Urothelium cell line (cell line): ENCODE measurements at regions not wholly inside any gene's neighbourhood (a gene's known extent, or its start where the extent isn't known, plus 50 kb on each side); places are given as distances from the start of the nearest gene placed in this dataset.
A peak's percentile ranks its signal among the peaks of the same experiment; 100 is the strongest.

Source experiments
- DNase-seq: peaks from one replicate; pipeline ENCODE4 v3.0.0; 2011; ENCODE audit warnings: low spot score, mixed read lengths
- FAIRE-seq: peaks from 2 replicates; lab custom pipeline; 2011; peaks lifted over from hg19 to GRCh38; lab: Jason Lieb, UNC

GRCh38 chr12:20211541-20211940 lies 156.8 kb upstream of the PDE3A start:
- FAIRE-seq, result no peak
- no peak for DNase-seq

- FAIRE-seq, result no peak
Observed at GRCh38 chr12:20211981-20212421, 156.3 kb upstream of the PDE3A start.

GRCh38 chr12:20212658-20213555 lies 155.4 kb upstream of the PDE3A start:
- DNase-seq (peak; percentile 87), FAIRE-seq (peak; percentile 53)

More at GRCh38 chr12:20211981-20212421, 156.3 kb upstream of the PDE3A start:
- DNase-seq, result no peak

DNA sequence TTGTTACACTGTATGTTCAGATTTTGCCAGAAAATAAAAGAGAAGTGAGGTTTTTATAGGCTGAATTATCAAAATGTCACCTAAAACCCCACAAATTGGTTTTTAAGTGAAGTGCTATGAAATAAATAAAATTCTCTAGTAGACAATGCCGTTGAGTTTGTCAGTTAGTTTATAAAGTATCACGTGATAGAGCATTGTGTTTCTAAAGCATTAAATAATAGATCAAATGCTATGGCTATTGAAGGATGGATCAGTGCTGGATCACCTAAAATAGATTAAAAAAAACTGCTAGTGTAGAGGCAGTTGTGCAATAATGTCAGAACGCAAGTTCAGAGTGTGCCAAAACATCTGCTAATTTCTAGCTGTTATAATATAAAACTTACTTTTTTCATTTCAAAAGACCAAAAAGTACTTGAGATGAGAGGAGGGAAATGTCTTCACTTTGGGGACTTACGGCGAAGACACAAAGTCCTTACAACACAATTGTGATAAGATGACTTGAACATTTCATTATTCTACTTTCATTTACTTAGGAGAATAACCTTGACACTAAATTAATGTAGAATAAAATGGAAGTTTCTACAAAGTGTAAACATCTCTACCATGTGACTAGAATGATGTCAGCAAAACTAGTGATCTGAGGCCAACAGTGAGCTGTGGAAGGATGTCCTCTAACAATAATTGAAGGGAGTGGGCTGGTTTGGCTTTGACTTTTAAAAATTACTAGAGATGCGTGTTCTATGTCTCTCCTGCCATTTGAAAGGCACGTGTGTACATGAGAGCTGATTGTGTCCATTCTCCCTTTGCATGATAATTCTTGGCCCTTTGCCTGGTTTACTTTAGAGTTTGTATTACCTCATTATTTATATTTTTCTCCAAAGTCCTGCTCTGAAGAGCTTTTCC lies 154.4 kb upstream of the PDE3A start:
- no peak for FAIRE-seq
- no peak for DNase-seq

- FAIRE-seq (no peak), DNase-seq (peak; percentile 6)
Observed at GRCh38 chr12:20220339-20220738, 148.0 kb upstream of the PDE3A start.

DNA sequence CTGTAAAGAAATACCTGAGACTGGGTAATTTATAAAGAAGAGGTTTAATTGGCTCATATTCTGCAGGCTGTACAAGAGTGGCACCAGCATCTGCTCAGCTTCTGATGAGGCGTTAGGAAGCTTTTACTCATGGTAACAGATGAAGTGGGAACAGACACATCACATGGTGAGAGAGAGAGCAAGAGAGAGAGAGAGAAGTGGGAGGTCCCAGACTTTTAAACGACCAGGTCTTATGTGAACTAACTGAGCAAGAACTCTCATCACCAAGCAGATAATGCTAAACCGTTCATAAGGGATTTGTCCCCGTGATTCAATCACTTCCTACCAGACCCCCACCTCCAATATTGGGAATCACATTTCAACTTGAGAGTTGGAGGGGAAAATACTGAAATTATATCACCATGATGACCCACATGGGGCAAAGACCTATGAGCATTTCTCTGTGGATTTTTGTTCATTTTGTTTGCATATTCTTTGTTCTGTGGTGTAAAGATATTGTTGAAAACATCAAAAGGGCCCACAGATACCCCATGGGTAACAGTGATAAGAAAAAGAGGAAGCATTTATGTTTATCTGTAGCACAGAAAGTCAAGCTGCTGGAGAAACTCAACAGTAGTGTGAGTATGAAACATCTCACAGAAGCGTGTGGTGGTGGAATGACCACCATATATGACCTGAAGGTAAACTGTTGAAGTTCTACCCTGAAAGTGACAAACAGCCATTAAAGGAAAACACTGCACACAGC lies 135.2 kb upstream of the PDE3A start:
- FAIRE-seq, result no peak
- DNase-seq, result no peak

GRCh38 chr12:20234474-20234873 lies 133.9 kb upstream of the PDE3A start:
- FAIRE-seq (no peak), DNase-seq (no peak)

DNA sequence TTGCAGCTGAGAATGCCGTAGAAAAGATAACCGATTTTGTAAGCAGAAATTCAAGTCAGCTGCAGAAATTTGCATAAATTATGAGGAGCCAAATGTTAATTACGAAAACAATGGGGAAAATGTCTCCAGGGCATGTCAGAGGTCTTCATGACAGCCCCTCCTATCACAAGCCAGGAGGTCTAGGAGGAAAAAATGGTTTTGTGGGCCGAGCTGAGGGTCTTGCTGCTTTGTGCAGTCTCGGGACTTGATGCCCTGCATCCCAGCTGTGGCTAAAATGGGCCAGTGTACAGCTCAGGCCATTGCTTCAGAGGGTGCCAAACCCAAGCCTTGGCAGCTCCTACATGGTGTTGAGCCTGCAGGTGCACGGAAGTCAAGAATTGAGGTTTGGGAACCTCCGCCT lies 131.2 kb upstream of the PDE3A start:
- FAIRE-seq (no peak), DNase-seq (no peak)

- no peak for FAIRE-seq
- no peak for DNase-seq
Observed at GRCh38 chr12:20245491-20245890, 122.8 kb upstream of the PDE3A start.

- no peak for DNase-seq
- no peak for FAIRE-seq
Observed at GRCh38 chr12:20248646-20249045, 119.7 kb upstream of the PDE3A start.

GRCh38 chr12:20250761-20251160 lies 117.6 kb upstream of the PDE3A start:
- FAIRE-seq (no peak), DNase-seq (no peak)

- FAIRE-seq (no peak), DNase-seq (no peak)
Observed at GRCh38 chr12:20257311-20257710, 111.0 kb upstream of the PDE3A start.

GRCh38 chr12:20259786-20260185 lies 108.6 kb upstream of the PDE3A start:
- FAIRE-seq (no peak), DNase-seq (no peak)

DNA sequence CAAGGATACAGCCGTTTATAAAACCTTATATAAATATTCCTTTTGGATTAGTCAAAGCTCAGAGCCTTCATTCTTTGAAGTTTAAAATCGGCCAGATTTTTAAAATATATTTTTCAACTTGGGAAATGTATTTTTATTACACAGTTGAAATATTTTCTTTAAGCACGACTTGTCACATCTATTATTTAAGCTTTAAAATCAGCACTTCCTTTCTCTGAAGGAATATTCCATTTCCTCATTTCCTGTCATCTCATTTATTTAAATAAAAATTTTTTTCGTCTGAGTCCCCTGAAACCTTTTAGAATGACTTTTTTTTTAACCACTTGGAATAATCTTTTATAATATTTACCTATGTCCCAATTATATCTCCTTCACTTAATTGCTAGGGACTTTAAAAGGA lies 107.5 kb upstream of the PDE3A start:
- FAIRE-seq (no peak), DNase-seq (no peak)

DNA sequence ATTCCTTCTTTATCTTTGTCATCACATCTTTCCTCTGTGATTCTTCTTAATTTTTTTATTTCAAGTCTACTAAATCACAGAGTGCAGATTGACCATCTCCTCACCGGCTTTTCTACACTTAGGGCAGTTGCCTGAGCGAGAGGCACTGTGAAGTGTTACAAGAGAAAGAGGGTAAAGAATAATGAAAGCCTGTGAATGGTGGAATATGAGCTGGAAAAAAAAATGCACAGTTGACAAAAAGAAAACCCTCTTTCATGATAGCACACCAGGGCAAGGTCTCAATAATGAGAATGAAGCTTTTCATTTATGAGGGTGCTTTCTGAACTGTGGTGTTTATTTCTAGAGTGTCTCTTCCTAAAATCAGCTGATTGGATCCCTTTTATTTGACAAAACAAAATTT lies 106.2 kb upstream of the PDE3A start:
- DNase-seq (no peak), FAIRE-seq (no peak)

DNA sequence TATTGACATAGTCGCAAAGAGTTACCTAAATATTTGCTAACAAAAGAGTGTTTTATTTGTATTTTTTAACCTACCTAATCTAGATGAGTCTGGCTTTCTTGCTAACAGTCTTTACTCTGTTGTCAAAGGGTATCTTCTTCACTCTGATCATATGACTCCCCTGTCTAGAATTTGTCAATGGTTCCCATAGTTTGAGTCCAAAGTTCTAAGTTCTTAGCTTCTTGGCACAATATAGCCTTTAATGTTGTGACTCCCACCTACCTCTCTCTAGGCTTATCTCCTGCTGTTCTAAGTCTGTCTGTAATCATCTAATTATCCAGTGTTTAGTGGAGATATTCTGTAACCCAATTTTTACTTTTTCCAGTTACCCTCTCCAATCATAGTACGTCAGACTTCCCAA lies 104.3 kb upstream of the PDE3A start:
- DNase-seq (no peak), FAIRE-seq (no peak)

DNA sequence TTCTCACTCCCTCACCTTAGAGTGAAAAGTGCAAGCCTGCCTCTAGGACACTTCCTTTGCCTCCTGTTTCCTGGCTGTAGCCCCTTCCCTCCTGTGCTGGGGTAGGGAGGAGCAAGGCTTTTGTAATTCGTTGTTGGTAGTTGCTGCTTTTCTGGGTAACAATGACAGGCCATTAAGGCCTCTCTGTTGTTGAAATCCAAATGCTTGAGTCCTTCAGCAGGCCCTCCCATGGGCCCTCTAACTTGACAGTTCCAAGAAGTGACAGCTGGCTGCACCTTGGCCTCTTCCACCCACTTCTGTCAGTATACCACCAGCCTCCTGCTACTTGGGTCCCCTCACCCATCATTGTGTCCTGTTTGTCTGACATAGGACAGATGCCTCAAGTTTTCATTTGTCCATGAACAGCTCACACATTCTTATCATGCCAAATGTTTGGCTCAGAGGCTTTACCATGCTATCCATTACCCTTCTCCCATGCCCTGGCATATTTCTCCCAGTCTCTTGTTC lies 103.7 kb upstream of the PDE3A start:
- no peak for FAIRE-seq

GRCh38 chr12:20268121-20268732 lies 100.1 kb upstream of the PDE3A start:
- DNase-seq (peak; percentile 20), FAIRE-seq (no peak)

More for the DNA sequence above, 103.7 kb upstream of the PDE3A start:
- no peak for DNase-seq

- no peak for FAIRE-seq
Observed at GRCh38 chr12:20268771-20269170, 99.6 kb upstream of the PDE3A start.

DNA sequence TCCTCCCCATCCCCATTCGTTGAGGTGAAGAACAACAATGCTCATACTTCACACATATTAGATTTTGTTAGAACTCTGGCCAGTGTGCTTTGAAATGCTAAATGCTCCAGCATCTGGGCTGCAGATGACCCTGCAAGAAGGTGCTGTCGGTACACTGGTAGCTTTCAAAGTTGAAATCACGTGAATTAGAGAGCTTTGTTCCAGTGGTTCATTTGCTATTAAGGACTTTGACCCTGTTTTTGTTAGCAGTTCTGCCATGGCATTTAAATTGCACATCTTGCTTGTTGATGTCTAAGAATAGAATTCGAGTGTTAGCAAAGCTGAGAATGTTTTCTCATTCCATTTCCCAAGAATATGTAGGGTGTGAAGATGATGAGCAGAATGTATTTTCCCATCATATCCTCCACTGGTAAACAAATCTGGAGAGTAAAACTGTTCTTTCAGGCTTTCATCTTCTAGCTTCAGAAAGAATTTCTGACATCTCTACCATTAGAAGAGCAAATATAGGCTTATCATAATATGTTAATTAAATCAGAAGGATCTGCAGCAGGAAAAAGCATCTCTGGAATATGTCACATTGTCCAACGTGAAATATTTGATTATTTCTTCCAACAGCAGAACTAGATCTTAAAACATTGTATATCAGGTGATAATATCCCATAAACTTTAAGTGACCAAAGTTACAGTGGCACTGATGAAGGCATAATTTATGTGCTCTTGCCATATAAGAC lies 98.8 kb upstream of the PDE3A start:
- DNase-seq (no peak), FAIRE-seq (no peak)

More at GRCh38 chr12:20268771-20269170, 99.6 kb upstream of the PDE3A start:
- no peak for DNase-seq
